B cell (primary cell): ENCODE measurements at regions not wholly inside any gene's neighbourhood (a gene's known extent, or its start where the extent isn't known, plus 50 kb on each side); places are given as distances from the start of the nearest gene placed in this dataset.

ENCODE experiments used
- ATAC-seq: fragments of 200-7000 bp; cut with Tn5 transposase; one replicate; pipeline ENCODE4 v1.10.0; 2021; ENCODE audit warnings: low read depth, mild to moderate bottlenecking, moderate number of reproducible peaks, moderate library complexity
- CTCF ChIA-PET: fragments of 350-600 bp; sonication (Branson Sonifier 250); formaldehyde crosslinking; loops from one replicate; lab custom pipeline; 2021; ENCODE audit warnings: antibody characterized with exemption, inconsistent platforms; lab: Charles Lee
- POLR2A ChIA-PET: fragments of 350-600 bp; sonication (Branson Sonifier 250); formaldehyde crosslinking; loops from one replicate; lab custom pipeline; 2021; ENCODE audit warnings: antibody characterized with exemption; lab: Charles Lee
- DNase-seq: peaks from one replicate; pipeline ENCODE4 v3.0.0; 2013
- H2AFZ ChIP-seq: 2 replicates; pipeline ENCODE4 v1.6.1; 2012; ENCODE audit warnings: mild to moderate bottlenecking, low read depth, low read length; ENCODE audit not compliant: insufficient read depth, poor library complexity, severe bottlenecking
- H3K27ac ChIP-seq, 2 donors: 1 replicate in 1 of 2; 2 replicates in 1 of 2; pipeline ENCODE4 v1.5.1; 2012 to 2013; ENCODE audit warnings: low read length in 2 of 2, mild to moderate bottlenecking in 2 of 2, moderate library complexity in 1 of 2
- H3K27me3 ChIP-seq, 4 experiments: fragments of 200-600 bp in 1 of 4; sonication (generic) in 1 of 4; replicated peaks in 1 of 4; 1 replicate in 2 of 4; 2 replicates in 2 of 4; pipeline versions ENCODE4 v1.6.1 to v1.7.0; 2013 to 2016; ENCODE audit warnings: low read length in 3 of 4, mild to moderate bottlenecking in 2 of 4, mixed read lengths in 1 of 4, moderate library complexity in 1 of 4; ENCODE audit not compliant: insufficient read depth in 4 of 4, control insufficient read depth in 3 of 4; ENCODE audit errors: control extremely low read depth in 1 of 4
- H3K36me3 ChIP-seq, 2 experiments: replicated peaks in 1 of 2; 1 replicate in 1 of 2; 2 replicates in 1 of 2; pipeline versions ENCODE4 v1.6.1 to v1.7.1; 2013; ENCODE audit warnings: low read length in 1 of 2; ENCODE audit not compliant: insufficient read depth in 2 of 2, control insufficient read depth in 1 of 2; ENCODE audit errors: control extremely low read depth in 1 of 2, extremely low read depth in 1 of 2
- H3K4me1 ChIP-seq, 2 donors: fragments of 200-600 bp in 1 of 2; sonication (generic) in 1 of 2; 1 replicate in 1 of 2; 2 replicates in 1 of 2; pipeline versions ENCODE4 v1.5.1 to v1.6.1; 2013 to 2017; ENCODE audit warnings: low read length in 2 of 2; ENCODE audit not compliant: control insufficient read depth in 2 of 2, insufficient read depth in 2 of 2
- H3K4me2 ChIP-seq: replicated peaks from 2 replicates; pipeline ENCODE3; 2012; ENCODE audit warnings: mild to moderate bottlenecking, low read depth, low read length; ENCODE audit not compliant: poor library complexity, severe bottlenecking
- H3K4me3 ChIP-seq, 5 experiments: fragments of 200-600 bp in 1 of 5; sonication (generic) in 1 of 5; 1 replicate in 3 of 5; 2 replicates in 2 of 5; pipeline versions ENCODE4 v1.5.1 to v1.7.0; 2011 to 2016; ENCODE audit warnings: low read length in 4 of 5, mild to moderate bottlenecking in 4 of 5, low read depth in 2 of 5, control low read depth in 1 of 5, moderate library complexity in 1 of 5; ENCODE audit not compliant: insufficient read depth in 1 of 5; ENCODE audit errors: control extremely low read depth in 1 of 5, extremely low read depth in 1 of 5
- H3K79me2 ChIP-seq: fragments of 200-600 bp; sonication (generic); one replicate; pipeline ENCODE4 v1.6.0; 2016; ENCODE audit warnings: low read length; ENCODE audit not compliant: control insufficient read depth, insufficient read depth
- H3K9ac ChIP-seq: fragments of 200-600 bp; sonication (generic); 2 replicates; pipeline ENCODE4 v1.6.1; 2017; ENCODE audit warnings: mild to moderate bottlenecking, low read length, moderate library complexity
- H3K9me3 ChIP-seq, 3 donors: one replicate each; pipeline versions ENCODE4 v1.6.1 to v1.7.1; 2013; ENCODE audit warnings: low read length in 2 of 3; ENCODE audit not compliant: control insufficient read depth in 2 of 3, insufficient read depth in 1 of 3; ENCODE audit errors: control extremely low read depth in 1 of 3
- H4K20me1 ChIP-seq: 2 replicates; pipeline ENCODE4 v1.6.0; 2012; ENCODE audit warnings: mild to moderate bottlenecking, low read length; ENCODE audit not compliant: insufficient read depth, control insufficient read depth, poor library complexity, severe bottlenecking
- H3K27ac Mint-ChIP-seq: one replicate; pipeline ENCODE4 v1.8.0; 2021; ENCODE audit warnings: mixed read lengths
- H3K27me3 Mint-ChIP-seq: one replicate; pipeline ENCODE4 v1.8.0; 2021; ENCODE audit warnings: mixed read lengths
- H3K4me1 Mint-ChIP-seq: one replicate; pipeline ENCODE4 v1.8.0; 2021; ENCODE audit warnings: mixed read lengths
- H3K4me3 Mint-ChIP-seq: one replicate; pipeline ENCODE4 v1.8.0; 2021; ENCODE audit warnings: mixed read lengths
- H3K9me3 Mint-ChIP-seq: one replicate; pipeline ENCODE4 v1.8.0; 2022; ENCODE audit warnings: mixed read lengths; ENCODE audit not compliant: insufficient read depth
- EZH2 ChIP-seq: IDR thresholded peaks from 2 replicates; pipeline ENCODE4 v1.6.1; 2012; ENCODE audit warnings: borderline replicate concordance, low read depth, mild to moderate bottlenecking, moderate library complexity, low read length; ENCODE audit not compliant: insufficient read depth, poor library complexity, severe bottlenecking
- WGBS: methylation state at CpG from one replicate; pipeline ENCODE4 v1.1.5; 2013; ENCODE audit warnings: missing lambda C conversion rate; ENCODE audit not compliant: insufficient coverage; 5-methylcytosine and 5-hydroxymethylcytosine counted together
- intact Hi-C: fragments of 100-400 bp; cut with micrococcal nuclease; formaldehyde crosslinking; loops from one replicate; pipeline ENCODE4 v1.10.0; 2022
- TF ChIP-seq, protein P1 (sequence below): fragments of 200-600 bp; IDR thresholded peaks from one replicate; pipeline ENCODE4 v1.8.0; 2022; ENCODE audit warnings: antibody characterized with exemption, mild to moderate bottlenecking

GRCh38 chr2:51225377-51225776 is 193.4 kb upstream of the NRXN1 start:
- Histone ChIP-seq H4K20me1 (no peaks in the 10 kb centered on the region), H2AFZ (no peak overlapping the region), H3K27ac (no peak overlapping the region), H3K79me2 (no peaks in the 10 kb centered on the region), H3K4me1 (no peaks in the 10 kb centered on the region), H3K4me3 (no peak overlapping the region), H3K4me2 (no peak overlapping the region), H3K36me3 (no peaks in the 10 kb centered on the region), H3K9me3 (peaks cover 0 to 2% (median 0%) of the 10 kb centered on the region in 3 donors), H3K27me3 (no peaks in the 10 kb centered on the region), H3K9ac (no peak overlapping the region)
- ATAC-seq (no peak), DNase-seq (no peak)
- POLR2A ChIA-PET, result no interaction called here
- Mint-ChIP-seq H3K4me1 (no peaks in the 10 kb centered on the region), H3K4me3 (no peak overlapping the region), H3K9me3 (peaks cover under 1% of the 10 kb centered on the region), H3K27ac (no peak overlapping the region), H3K27me3 (no peaks in the 10 kb centered on the region)
- intact Hi-C loops, result no loop called here
- TF ChIP-seq EZH2, result no peak
- TF ChIP-seq, protein P1, sequence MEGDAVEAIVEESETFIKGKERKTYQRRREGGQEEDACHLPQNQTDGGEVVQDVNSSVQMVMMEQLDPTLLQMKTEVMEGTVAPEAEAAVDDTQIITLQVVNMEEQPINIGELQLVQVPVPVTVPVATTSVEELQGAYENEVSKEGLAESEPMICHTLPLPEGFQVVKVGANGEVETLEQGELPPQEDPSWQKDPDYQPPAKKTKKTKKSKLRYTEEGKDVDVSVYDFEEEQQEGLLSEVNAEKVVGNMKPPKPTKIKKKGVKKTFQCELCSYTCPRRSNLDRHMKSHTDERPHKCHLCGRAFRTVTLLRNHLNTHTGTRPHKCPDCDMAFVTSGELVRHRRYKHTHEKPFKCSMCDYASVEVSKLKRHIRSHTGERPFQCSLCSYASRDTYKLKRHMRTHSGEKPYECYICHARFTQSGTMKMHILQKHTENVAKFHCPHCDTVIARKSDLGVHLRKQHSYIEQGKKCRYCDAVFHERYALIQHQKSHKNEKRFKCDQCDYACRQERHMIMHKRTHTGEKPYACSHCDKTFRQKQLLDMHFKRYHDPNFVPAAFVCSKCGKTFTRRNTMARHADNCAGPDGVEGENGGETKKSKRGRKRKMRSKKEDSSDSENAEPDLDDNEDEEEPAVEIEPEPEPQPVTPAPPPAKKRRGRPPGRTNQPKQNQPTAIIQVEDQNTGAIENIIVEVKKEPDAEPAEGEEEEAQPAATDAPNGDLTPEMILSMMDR, result no peak
- CTCF ChIA-PET, result no interaction called here
- WGBS, result 83% methylated on average over 1 of the region's 3 CpGs

- DNase-seq (no peak), ATAC-seq (no peak)
- Histone ChIP-seq H3K79me2 (no peaks in the 10 kb centered on the region), H3K27ac (no peak overlapping the region), H3K4me2 (no peak overlapping the region), H3K4me3 (no peak overlapping the region), H3K9ac (no peak overlapping the region), H3K36me3 (no peaks in the 10 kb centered on the region), H3K4me1 (no peaks in the 10 kb centered on the region), H2AFZ (no peak overlapping the region), H3K27me3 (no peaks in the 10 kb centered on the region), H3K9me3 (peaks cover 0 to 2% (median 0%) of the 10 kb centered on the region in 3 donors), H4K20me1 (no peaks in the 10 kb centered on the region)
- ChIA-PET CTCF (no interaction called here), POLR2A (no interaction called here)
- Mint-ChIP-seq H3K9me3 (no peaks in the 10 kb centered on the region), H3K27ac (no peak overlapping the region), H3K4me3 (no peak overlapping the region), H3K4me1 (no peaks in the 10 kb centered on the region), H3K27me3 (no peaks in the 10 kb centered on the region)
- intact Hi-C loops, result no loop called here
- TF ChIP-seq EZH2, result no peak
- TF ChIP-seq, protein P1, result no peak
Measured at GRCh38 chr2:51224790-51225189, 192.9 kb upstream of the NRXN1 start.
